CD14-positive monocyte (primary cell): ENCODE measurements at regions not wholly inside any gene's neighbourhood (a gene's known extent, or its start where the extent isn't known, plus 50 kb on each side); places are given as distances from the start of the nearest gene placed in this dataset.

Experiments
- DNase-seq, 3 donors: peaks; one replicate each; pipeline ENCODE4 v3.0.0-alpha.2; 2011 to 2022
- H2AFZ ChIP-seq: 2 replicates; pipeline ENCODE4 v1.6.0; 2012; ENCODE audit warnings: mild to moderate bottlenecking, low read depth, low read length, inconsistent platforms; ENCODE audit not compliant: insufficient read depth, poor library complexity, severe bottlenecking
- H3K27ac ChIP-seq, 2 donors: 1 replicate in 1 of 2; 2 replicates in 1 of 2; pipeline ENCODE4 v1.5.1; 2012 to 2013; ENCODE audit warnings: low read length in 2 of 2, control low read depth in 1 of 2, inconsistent platforms in 1 of 2, low read depth in 1 of 2, mild to moderate bottlenecking in 1 of 2
- H3K27me3 ChIP-seq, 2 donors: one replicate each; pipeline versions ENCODE4 v1.6.0 to v1.6.1; 2011 to 2013; ENCODE audit warnings: low read length in 2 of 2; ENCODE audit not compliant: control insufficient read depth in 2 of 2, insufficient read depth in 2 of 2
- H3K36me3 ChIP-seq, 2 donors: replicated peaks in 1 of 2; 1 replicate in 1 of 2; 2 replicates in 1 of 2; pipeline versions ENCODE4 v1.5.1 to v1.6.1; 2012 to 2013; ENCODE audit warnings: low read length in 2 of 2, control low read depth in 1 of 2, inconsistent platforms in 1 of 2, mild to moderate bottlenecking in 1 of 2; ENCODE audit not compliant: insufficient read depth in 2 of 2, control insufficient read depth in 1 of 2
- H3K4me1 ChIP-seq, 2 donors: 1 replicate in 1 of 2; 2 replicates in 1 of 2; pipeline versions ENCODE4 v1.5.1 to v1.6.1; 2012 to 2013; ENCODE audit warnings: low read length in 2 of 2, control low read depth in 1 of 2, inconsistent platforms in 1 of 2, mild to moderate bottlenecking in 1 of 2, moderate library complexity in 1 of 2; ENCODE audit not compliant: insufficient read depth in 2 of 2, control insufficient read depth in 1 of 2
- H3K4me2 ChIP-seq: replicated peaks from 2 replicates; pipeline ENCODE3; 2012; ENCODE audit warnings: low read length, moderate library complexity, mild to moderate bottlenecking; ENCODE audit not compliant: poor library complexity, severe bottlenecking; ENCODE audit errors: extremely low read depth
- H3K4me3 ChIP-seq, 3 experiments: fragments of 200-600 bp in 1 of 3; sonication (generic) in 1 of 3; replicated peaks in 1 of 3; 1 replicate in 2 of 3; 2 replicates in 1 of 3; pipeline ENCODE4 v1.5.1; 2011 to 2013; ENCODE audit warnings: low read length in 3 of 3, mild to moderate bottlenecking in 3 of 3, control low read depth in 2 of 3, low read depth in 2 of 3, inconsistent platforms in 1 of 3, moderate library complexity in 1 of 3
- H3K79me2 ChIP-seq: 2 replicates; pipeline ENCODE4 v1.6.0; 2012; ENCODE audit warnings: mild to moderate bottlenecking, control low read depth, inconsistent platforms, low read length, moderate library complexity; ENCODE audit not compliant: insufficient read depth
- H3K9ac ChIP-seq: 2 replicates; pipeline ENCODE4 v1.6.0; 2017; ENCODE audit warnings: low read length, mild to moderate bottlenecking; ENCODE audit not compliant: insufficient read depth, poor library complexity, severe bottlenecking
- H3K9me3 ChIP-seq, 2 donors: replicated peaks in 1 of 2; 1 replicate in 1 of 2; 2 replicates in 1 of 2; pipeline versions ENCODE4 v1.5.1 to v1.6.1; 2012 to 2013; ENCODE audit warnings: low read length in 2 of 2, control low read depth in 1 of 2; ENCODE audit not compliant: control insufficient read depth in 1 of 2, insufficient read depth in 1 of 2
- H4K20me1 ChIP-seq: 2 replicates; pipeline ENCODE4 v1.6.0; 2012; ENCODE audit warnings: mild to moderate bottlenecking, low read length, control low read depth, moderate library complexity; ENCODE audit not compliant: insufficient read depth
- H3K27ac Mint-ChIP-seq, 7 donors: one replicate each; pipeline ENCODE4 v1.8.0; 2020; ENCODE audit warnings: mild to moderate bottlenecking in 7 of 7, mixed read lengths in 7 of 7, moderate library complexity in 6 of 7, inconsistent platforms in 2 of 7
- H3K27me3 Mint-ChIP-seq, 3 donors: one replicate each; pipeline ENCODE4 v1.8.0; 2021 to 2022; ENCODE audit warnings: low read depth in 3 of 3, mild to moderate bottlenecking in 3 of 3, mixed read lengths in 3 of 3, moderate library complexity in 3 of 3, inconsistent platforms in 1 of 3
- H3K36me3 Mint-ChIP-seq, 2 donors: one replicate each; pipeline ENCODE4 v1.8.0; 2020; ENCODE audit warnings: mixed read lengths in 2 of 2, inconsistent platforms in 1 of 2, mild to moderate bottlenecking in 1 of 2
- H3K4me1 Mint-ChIP-seq: one replicate; pipeline ENCODE4 v1.8.0; 2020; ENCODE audit warnings: mild to moderate bottlenecking, mixed read lengths
- H3K4me3 Mint-ChIP-seq, 2 donors: one replicate each; pipeline ENCODE4 v1.8.0; 2020; ENCODE audit warnings: mild to moderate bottlenecking in 2 of 2, mixed read lengths in 2 of 2, moderate library complexity in 1 of 2
- H3K9me3 Mint-ChIP-seq, 7 donors: one replicate each; pipeline ENCODE4 v1.8.0; 2020 to 2022; ENCODE audit warnings: mixed read lengths in 7 of 7, mild to moderate bottlenecking in 6 of 7, moderate library complexity in 6 of 7, inconsistent platforms in 2 of 7
- WGBS: methylation state at CpG from one replicate; pipeline ENCODE4 v1.1.5; 2013; ENCODE audit warnings: missing lambda C conversion rate; ENCODE audit not compliant: insufficient coverage; 5-methylcytosine and 5-hydroxymethylcytosine counted together
- intact Hi-C, 2 donors: fragments of 100-400 bp; cut with micrococcal nuclease; formaldehyde crosslinking; loops; one replicate each; pipeline versions ENCODE4 v1.15.0 to v1.15.1; 2023
- TF ChIP-seq, protein P1 (sequence below): fragments of 200-600 bp; IDR thresholded peaks from one replicate; pipeline ENCODE4 v1.8.0; 2022; ENCODE audit warnings: antibody characterized with exemption, mild to moderate bottlenecking

- Histone ChIP-seq H2AFZ (no peak overlapping the region), H3K9ac (no peak overlapping the region), H4K20me1 (no peaks in the 10 kb centered on the region), H3K4me3 (no peak overlapping the region), H3K27me3 (no peaks in the 10 kb centered on the region), H3K36me3 (no peaks in the 10 kb centered on the region), H3K4me2 (no peak overlapping the region), H3K79me2 (no peaks in the 10 kb centered on the region), H3K27ac (no peak overlapping the region), H3K4me1 (no peaks in the 10 kb centered on the region), H3K9me3 (no peaks in the 10 kb centered on the region)
- Mint-ChIP-seq H3K9me3 (no peaks in the 10 kb centered on the region), H3K27me3 (peaks cover 0 to 3% (median 0%) of the 10 kb centered on the region in 3 donors), H3K4me3 (no peak overlapping the region), H3K4me1 (peaks cover 2% of the 10 kb centered on the region), H3K27ac (no peak overlapping the region), H3K36me3 (no peaks in the 10 kb centered on the region)
- DNase-seq: no peak
- 94% methylated on average over 3 of the region's 5 CpGs for WGBS
- intact Hi-C loops: no loop called here
- TF ChIP-seq, protein P1, sequence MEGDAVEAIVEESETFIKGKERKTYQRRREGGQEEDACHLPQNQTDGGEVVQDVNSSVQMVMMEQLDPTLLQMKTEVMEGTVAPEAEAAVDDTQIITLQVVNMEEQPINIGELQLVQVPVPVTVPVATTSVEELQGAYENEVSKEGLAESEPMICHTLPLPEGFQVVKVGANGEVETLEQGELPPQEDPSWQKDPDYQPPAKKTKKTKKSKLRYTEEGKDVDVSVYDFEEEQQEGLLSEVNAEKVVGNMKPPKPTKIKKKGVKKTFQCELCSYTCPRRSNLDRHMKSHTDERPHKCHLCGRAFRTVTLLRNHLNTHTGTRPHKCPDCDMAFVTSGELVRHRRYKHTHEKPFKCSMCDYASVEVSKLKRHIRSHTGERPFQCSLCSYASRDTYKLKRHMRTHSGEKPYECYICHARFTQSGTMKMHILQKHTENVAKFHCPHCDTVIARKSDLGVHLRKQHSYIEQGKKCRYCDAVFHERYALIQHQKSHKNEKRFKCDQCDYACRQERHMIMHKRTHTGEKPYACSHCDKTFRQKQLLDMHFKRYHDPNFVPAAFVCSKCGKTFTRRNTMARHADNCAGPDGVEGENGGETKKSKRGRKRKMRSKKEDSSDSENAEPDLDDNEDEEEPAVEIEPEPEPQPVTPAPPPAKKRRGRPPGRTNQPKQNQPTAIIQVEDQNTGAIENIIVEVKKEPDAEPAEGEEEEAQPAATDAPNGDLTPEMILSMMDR: no peak
These were observed 342.5 kb downstream of the ETS1 start for GRCh38 chr11:128244871-128245270.

DNA sequence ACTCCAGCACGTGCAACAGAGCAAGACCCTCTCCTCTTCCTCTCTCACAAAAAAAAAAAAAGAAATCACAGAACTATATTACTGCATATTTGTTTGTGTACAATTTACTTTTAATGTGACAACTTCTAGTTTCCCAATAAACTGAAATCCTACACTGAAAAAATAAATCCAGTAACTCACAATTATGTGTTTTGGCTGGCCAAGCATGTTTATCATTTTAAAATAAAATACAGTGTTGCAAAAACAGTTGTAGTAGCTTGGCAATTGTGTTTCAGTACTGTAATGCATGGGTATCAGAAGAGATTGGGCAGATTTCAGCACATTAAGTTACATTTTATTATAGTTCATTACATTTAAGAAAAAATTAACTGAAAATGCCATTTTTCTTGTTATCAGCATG is 344.9 kb downstream of the ETS1 start:
- peaks cover 19% of the 10 kb centered on the region for H3K4me1 Mint-ChIP-seq
- Histone ChIP-seq H2AFZ (no peak overlapping the region), H3K9ac (no peak overlapping the region), H3K4me3 (no peak overlapping the region), H3K4me2 (no peak overlapping the region), H3K9me3 (no peaks in the 10 kb centered on the region), H3K27ac (no peak overlapping the region), H3K27me3 (no peaks in the 10 kb centered on the region), H3K4me1 (peaks cover 13 to 17% of the 10 kb centered on the region in 2 donors), H3K36me3 (no peaks in the 10 kb centered on the region), H3K79me2 (no peaks in the 10 kb centered on the region), H4K20me1 (no peaks in the 10 kb centered on the region)
- H3K36me3 Mint-ChIP-seq: no peaks in the 10 kb centered on the region
- no peak overlapping the region for H3K4me3 Mint-ChIP-seq
- DNase-seq: no peak
- no peaks in the 10 kb centered on the region for H3K9me3 Mint-ChIP-seq
- WGBS: no CpG with 5 or more reads among the region's 1 CpG
- H3K27ac Mint-ChIP-seq: no peak overlapping the region
- TF ChIP-seq, protein P1: no peak
- intact Hi-C loops: no loop called here
- H3K27me3 Mint-ChIP-seq: peaks cover 0 to 2% (median 1%) of the 10 kb centered on the region in 3 donors
